Stimulated activated CD4-positive, alpha-beta T cell treated with anti-CD3 and anti-CD28 coated beads, Interleukin-4, amount 100 ng/mL, for 48 hours (primary cell): ENCODE measurements at regions not wholly inside any gene's neighbourhood (a gene's known extent, or its start where the extent isn't known, plus 50 kb on each side); places are given as distances from the start of the nearest gene placed in this dataset.
"Not testable (repeated sequence)": the region's sequence is repeated elsewhere in the genome, so short reads cannot be mapped to it uniquely, and the experiment has no call there.

Experiments
- DNase-seq, 2 donors: peaks; one replicate each; pipeline ENCODE4 v3.0.0-alpha.2; 2020; ENCODE audit warnings: low read depth in 2 of 2

DNA sequence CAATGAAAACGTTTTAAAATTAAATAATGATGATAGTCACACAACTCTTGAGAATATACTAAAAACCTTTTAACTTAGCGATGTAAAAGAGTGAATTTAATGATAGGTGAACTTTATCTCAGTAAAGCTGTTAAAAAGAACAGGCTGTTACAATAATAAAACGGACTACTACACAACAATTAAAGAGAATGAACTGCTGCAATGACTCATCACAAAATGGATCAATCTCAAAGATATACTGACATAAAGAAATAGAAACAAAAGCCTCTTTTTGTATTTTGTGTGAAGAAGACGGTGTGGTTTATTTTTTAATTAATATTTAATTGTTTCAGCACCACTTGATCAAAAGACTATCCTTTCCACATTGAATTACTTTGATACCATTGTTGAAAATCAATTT lies 352.4 kb upstream of the GJE1 start:
- no peak for DNase-seq

- DNase-seq, result no peak
Measured at GRCh38 chr6:141764388-141764787, 368.3 kb upstream of the GJE1 start.

DNA sequence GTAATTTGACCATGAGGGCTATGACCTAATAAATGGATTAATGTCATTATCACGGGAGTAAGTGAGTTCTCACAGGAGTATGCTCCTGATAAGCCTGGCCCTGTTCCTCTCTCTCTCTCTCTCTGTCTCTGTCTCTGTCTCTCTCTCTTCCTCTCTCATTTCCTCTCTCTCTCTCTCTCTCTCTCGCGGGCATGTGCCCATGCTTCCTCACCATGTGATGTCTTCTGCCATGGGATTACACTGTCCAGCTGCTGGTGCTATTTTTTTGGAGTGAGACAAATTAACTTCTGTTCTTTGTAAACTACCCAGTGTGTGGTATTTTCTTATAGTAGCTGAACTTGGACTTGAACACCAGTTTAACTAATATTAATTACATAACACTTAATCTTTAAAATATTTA lies 374.3 kb upstream of the GJE1 start:
- no peak for DNase-seq

- no peak for DNase-seq
Measured at GRCh38 chr6:141753180-141753579, 379.5 kb upstream of the GJE1 start.

DNA sequence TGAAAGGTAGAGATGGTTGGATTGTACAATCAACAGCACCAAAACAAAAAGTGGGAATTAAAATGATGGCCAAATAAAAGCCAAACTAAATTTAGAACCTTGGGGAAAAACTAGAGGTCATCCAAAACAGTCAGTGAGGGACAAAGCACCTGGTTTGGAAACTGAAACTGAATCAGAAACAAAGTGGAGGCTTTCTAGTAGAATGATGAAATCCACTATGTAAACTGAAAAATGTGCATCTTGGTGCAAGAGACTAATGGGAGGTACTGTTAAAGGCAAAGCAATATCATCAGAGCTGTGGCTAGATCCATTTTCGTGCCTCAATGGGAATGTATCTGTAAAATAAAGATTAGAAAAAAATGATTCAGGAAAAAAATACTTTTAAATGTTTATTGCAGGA lies 380.0 kb upstream of the GJE1 start:
- no peak for DNase-seq

DNA sequence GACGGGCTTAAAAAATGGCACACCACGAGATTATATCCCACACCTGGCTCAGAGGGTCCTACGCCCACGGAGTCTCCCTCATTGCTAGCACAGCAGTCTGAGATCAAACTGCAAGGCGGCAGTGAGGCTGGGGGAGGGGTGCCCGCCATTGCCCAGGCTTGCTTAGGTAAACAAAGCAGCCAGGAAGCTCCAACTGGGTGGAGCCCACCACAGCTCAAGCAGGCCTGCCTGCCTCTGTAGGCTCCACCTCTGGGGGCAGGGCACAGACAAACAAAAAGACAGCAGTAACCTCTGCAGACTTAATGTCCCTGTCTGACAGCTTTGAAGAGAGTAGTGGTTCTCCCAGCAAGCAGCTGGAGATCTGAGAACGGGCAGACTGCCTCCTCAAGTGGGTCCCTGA lies 386.4 kb upstream of the GJE1 start:
- DNase-seq, result not testable (repeated sequence)

DNA sequence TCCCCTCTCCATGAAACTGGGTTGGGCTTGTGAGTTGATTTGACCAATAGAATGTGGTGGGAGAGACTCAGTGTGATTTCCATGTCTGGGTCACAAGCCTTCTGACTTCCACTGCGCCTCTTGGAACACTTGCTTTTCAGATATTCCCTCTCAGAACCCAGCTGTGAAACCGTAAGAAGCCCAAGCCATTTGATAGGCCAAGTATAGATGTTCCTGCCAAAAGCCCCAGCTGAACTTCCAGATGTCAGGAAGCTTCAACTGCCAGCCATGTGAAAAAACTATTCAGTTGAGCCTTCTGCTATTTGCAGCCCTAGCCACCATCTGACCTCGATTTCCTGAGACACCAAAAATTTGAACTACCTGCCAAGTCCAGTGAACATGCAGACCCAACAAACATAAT lies 387.8 kb upstream of the GJE1 start:
- no peak for DNase-seq

GRCh38 chr6:141744194-141744925 lies 388.4 kb upstream of the GJE1 start:
- DNase-seq, result no peak

- no peak for DNase-seq
Measured at GRCh38 chr6:141736104-141736503, 396.6 kb upstream of the GJE1 start.

- DNase-seq, result no peak
Measured at GRCh38 chr6:141735126-141735525, 397.6 kb upstream of the GJE1 start.

DNA sequence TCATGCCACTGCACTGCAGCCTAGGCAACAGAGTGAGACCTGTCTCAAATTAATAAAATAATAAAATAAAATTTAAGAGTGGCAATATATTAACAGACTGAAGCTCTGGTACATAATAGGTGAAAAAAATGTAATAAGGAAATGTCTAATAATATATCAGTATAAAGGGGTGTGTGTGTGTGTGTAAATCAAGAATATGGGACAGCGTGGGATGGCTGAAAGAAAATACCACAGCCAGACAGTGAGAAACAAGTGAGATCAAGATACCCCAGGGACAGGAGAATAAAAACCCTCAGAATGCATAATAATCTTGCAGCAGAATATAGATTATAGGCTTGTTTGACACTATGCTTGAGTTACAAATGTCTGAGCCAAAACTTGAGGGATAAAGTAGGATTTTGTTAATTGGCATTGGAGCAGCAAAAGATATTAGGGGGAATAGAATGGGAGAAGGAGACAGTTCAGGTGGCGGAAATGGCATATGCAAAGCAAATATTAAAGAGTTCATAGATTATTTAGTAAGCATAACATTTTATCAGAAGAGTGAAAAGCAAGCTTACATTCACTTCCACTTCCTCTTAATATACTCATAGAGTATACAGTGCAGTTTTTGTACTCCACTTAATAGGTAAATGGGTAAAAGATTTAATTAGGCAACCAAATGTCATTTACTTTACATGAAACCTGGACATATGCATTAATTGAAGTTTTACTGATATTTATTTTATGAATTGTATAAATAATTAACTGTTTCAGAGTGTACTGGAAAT lies 398.5 kb upstream of the GJE1 start:
- DNase-seq, result no peak

DNA sequence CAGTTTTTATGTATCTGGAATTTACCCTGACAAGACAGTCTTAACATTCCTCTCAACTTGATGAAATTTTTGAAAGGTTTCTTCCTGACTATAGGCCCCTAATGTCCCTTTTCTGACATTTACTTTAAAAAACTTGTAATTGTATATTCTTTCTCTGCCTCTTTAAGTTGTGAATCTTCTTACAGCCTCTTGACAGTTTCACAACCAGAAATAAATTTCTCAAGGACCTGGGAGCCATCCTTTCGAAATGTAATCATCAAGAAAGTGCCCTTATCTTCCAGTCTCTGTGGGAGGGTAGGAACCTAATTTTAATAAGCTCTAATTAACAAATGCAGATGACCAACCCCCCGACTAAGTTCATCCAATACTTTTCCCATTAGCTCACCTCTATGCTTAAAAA lies 403.6 kb upstream of the GJE1 start:
- no peak for DNase-seq

GRCh38 chr6:141728330-141728729 lies 404.4 kb upstream of the GJE1 start:
- DNase-seq, result no peak

GRCh38 chr6:141726248-141726647 lies 406.5 kb upstream of the GJE1 start:
- DNase-seq, result no peak

DNA sequence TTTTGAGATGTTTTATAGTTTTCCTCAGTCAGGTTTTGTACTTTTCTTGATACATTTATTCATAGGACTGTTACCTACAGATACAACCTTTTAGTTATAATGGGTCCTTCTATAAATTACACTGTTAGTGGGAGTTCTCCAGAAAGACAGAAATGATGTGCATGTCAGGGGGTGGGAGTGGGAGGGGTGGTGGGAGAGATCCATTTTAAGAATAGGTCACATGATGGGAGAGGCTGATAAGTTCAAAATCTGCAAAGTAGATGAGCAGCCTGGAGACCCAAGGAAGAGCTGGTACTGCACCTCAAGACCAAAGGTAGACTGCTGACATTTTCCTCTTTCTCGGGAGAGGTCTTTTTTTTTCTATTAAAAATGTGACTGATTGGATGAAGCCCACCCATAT lies 408.0 kb upstream of the GJE1 start:
- DNase-seq, result no peak

DNA sequence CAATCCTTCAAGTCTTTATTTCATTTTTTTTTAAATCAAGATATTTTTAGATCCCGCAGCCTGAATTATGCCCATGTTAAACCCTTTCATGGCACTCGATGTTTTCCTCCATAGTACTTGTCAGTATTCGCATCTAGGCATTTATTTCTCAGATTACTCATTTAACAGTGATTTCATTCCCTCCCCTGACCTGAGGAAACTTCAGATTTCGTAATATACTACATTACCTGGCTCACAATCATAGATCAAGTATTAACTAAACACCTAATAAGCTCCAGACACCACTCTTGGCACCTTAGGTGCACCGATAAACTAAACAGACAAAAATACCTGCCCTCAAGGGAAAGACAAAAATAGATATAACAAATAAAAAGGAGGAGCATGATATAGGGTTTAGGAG lies 413.2 kb upstream of the GJE1 start:
- DNase-seq, result no peak

DNA sequence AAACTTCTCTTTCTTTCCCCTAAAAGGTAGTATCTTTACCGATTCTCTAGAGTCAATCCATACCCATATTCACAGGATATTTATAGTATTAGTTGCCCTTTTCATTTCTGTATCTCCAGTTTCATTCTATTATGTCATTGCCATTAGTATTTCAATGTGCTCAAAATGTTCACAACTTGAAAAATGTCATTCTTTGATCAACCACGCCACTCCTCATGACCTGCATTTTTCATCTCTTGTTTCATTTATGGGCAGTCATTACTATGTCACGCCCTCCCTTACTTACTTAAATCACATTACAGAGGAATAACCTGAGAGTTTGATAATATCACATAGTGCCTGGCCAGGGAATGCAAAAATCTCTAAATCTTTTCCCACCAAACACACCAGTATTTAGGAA lies 427.3 kb upstream of the GJE1 start:
- no peak for DNase-seq

GRCh38 chr6:141704151-141704550 lies 428.6 kb upstream of the GJE1 start:
- no peak for DNase-seq

- DNase-seq, result no peak
Measured at GRCh38 chr6:141701732-141702131, 431.0 kb upstream of the GJE1 start.

DNA sequence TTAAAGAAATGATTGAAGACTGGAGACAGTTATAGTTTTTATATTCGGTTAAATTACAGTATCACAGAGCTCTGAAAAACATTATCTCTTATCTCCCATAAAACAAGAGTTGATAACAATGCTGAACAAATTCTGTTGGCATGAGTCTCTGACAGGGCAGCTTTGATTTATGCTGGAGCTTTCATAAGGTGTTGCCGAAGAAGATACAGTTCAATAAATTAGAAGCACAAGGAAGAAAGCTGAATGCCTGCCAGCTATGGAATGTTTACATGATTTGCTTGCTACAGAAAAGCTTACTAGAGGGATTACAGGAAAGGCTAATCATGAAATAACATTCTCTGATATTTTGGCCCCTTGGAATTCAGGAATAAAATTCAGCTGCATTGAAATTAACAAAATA lies 431.9 kb upstream of the GJE1 start:
- DNase-seq, result no peak

DNA sequence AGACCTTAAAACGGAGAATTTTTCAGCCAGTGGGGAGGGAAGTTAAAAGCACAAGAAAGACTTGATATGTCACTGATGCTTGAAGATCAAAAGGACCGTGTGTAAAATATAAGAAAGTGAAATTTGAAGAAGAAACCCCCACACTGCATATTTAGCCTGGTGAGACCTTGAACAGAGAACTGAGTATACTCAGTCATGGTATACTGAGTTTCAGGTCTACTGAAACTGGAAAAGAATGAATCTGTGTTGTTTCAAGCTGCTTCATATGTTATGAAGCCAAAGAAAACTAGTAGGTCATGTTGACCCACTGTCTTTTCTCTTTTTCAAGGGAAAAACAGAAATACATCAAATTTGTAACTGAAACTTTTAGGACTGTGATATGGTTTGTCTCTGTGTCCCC lies 443.8 kb upstream of the GJE1 start:
- no peak for DNase-seq

- no peak for DNase-seq
Measured at GRCh38 chr6:141685416-141685815, 447.3 kb upstream of the GJE1 start.

- DNase-seq, result no peak
Measured at GRCh38 chr6:141682391-141682790, 450.3 kb upstream of the GJE1 start.
